Astrocyte (in vitro differentiated cells and primary cell): ENCODE measurements at regions not wholly inside any gene's neighbourhood (a gene's known extent, or its start where the extent isn't known, plus 50 kb on each side); places are given as distances from the start of the nearest gene placed in this dataset.

ENCODE experiments used
- DNase-seq: peaks from one replicate; pipeline ENCODE4 v3.0.0-alpha.2; 2010; ENCODE audit warnings: low read depth
- FAIRE-seq: peaks from 2 replicates; lab custom pipeline; 2011; peaks lifted over from hg19 to GRCh38; lab: Jason Lieb, UNC
- H2AFZ ChIP-seq: 2 replicates; pipeline ENCODE4 v1.6.0; 2012; ENCODE audit warnings: low read depth, low read length, inconsistent platforms
- H3K27ac ChIP-seq: 2 replicates; pipeline ENCODE4 v1.5.1; 2011; ENCODE audit warnings: low read depth, low read length, inconsistent platforms
- H3K27me3 ChIP-seq: 2 replicates; pipeline ENCODE4 v1.6.0; 2011; ENCODE audit warnings: low read length, inconsistent platforms; ENCODE audit not compliant: insufficient read depth
- H3K36me3 ChIP-seq: 2 replicates; pipeline ENCODE4 v1.5.1; 2011; ENCODE audit warnings: low read length, inconsistent platforms; ENCODE audit not compliant: insufficient read depth
- H3K4me1 ChIP-seq: 2 replicates; pipeline ENCODE4 v1.5.1; 2011; ENCODE audit warnings: low read length, inconsistent platforms; ENCODE audit not compliant: insufficient read depth
- H3K4me2 ChIP-seq: 2 replicates; pipeline ENCODE4 v1.6.0; 2012; ENCODE audit warnings: low read length, inconsistent platforms
- H3K4me3 ChIP-seq: 2 replicates; pipeline ENCODE4 v1.5.1; 2011; ENCODE audit warnings: low read depth, mild to moderate bottlenecking, low read length, inconsistent platforms; ENCODE audit not compliant: insufficient read depth
- H3K79me2 ChIP-seq: 2 replicates; pipeline ENCODE4 v1.6.0; 2012; ENCODE audit warnings: mild to moderate bottlenecking, low read length, inconsistent platforms; ENCODE audit not compliant: insufficient read depth
- H3K9ac ChIP-seq: 2 replicates; pipeline ENCODE4 v1.6.0; 2012; ENCODE audit warnings: mild to moderate bottlenecking, low read length, inconsistent platforms
- H3K9me3 ChIP-seq: 2 replicates; pipeline ENCODE4 v1.5.1; 2012; ENCODE audit warnings: low read depth, mild to moderate bottlenecking, low read length, inconsistent platforms; ENCODE audit not compliant: insufficient read depth
- H4K20me1 ChIP-seq: 2 replicates; pipeline ENCODE4 v1.6.0; 2012; ENCODE audit warnings: low read length, inconsistent platforms; ENCODE audit not compliant: insufficient read depth
- H3K27ac Mint-ChIP-seq: one replicate; pipeline ENCODE4 v1.8.0; 2021; ENCODE audit warnings: mild to moderate bottlenecking, mixed read lengths; ENCODE audit not compliant: unreplicated experiment
- H3K27me3 Mint-ChIP-seq: one replicate; pipeline ENCODE4 v1.8.0; 2021; ENCODE audit warnings: low read depth, mixed read lengths; ENCODE audit not compliant: unreplicated experiment
- H3K36me3 Mint-ChIP-seq: one replicate; pipeline ENCODE4 v1.8.0; 2021; ENCODE audit warnings: low read depth, mixed read lengths; ENCODE audit not compliant: unreplicated experiment
- H3K4me1 Mint-ChIP-seq: one replicate; pipeline ENCODE4 v1.8.0; 2021; ENCODE audit warnings: low read depth, mixed read lengths; ENCODE audit not compliant: unreplicated experiment
- H3K4me3 Mint-ChIP-seq: one replicate; pipeline ENCODE4 v1.8.0; 2021; ENCODE audit warnings: mild to moderate bottlenecking, moderate library complexity, mixed read lengths; ENCODE audit not compliant: unreplicated experiment
- H3K9me3 Mint-ChIP-seq: one replicate; pipeline ENCODE4 v1.8.0; 2021; ENCODE audit warnings: mild to moderate bottlenecking, mixed read lengths; ENCODE audit not compliant: unreplicated experiment
- EZH2 ChIP-seq: IDR thresholded peaks from 2 replicates; pipeline ENCODE4 v1.6.1; 2012; ENCODE audit warnings: mild to moderate bottlenecking, low read length, inconsistent platforms; ENCODE audit not compliant: insufficient read depth
- TF ChIP-seq, protein P1 (sequence below): IDR thresholded peaks from 2 replicates; pipeline ENCODE4 v1.5.1; 2011; ENCODE audit warnings: low read depth, mild to moderate bottlenecking, inconsistent platforms, low read length, moderate library complexity; ENCODE audit not compliant: insufficient read depth

DNA sequence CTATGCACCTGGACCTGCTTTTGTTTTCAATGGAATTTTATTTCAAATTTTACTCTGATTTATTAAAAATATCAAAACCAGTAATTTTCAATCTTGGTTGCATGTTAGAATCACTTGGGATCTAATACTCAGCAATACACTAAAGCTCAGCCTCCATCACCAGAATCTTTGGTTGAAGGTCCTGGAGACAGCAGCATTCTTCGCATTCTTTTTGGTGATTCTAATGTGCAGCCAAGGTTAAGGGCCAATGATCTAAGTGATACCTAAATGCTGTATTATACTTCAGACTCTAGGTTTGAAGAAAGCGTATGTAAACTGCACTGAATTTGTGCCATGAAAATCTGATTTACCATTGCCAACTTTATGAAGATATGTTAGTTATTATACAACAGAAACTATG, 493.1 kb downstream of the XIRP2 start:
- Histone ChIP-seq H3K4me1 (no peaks in the 10 kb centered on the region), H3K36me3 (no peaks in the 10 kb centered on the region), H3K27ac (no peak overlapping the region), H3K4me3 (no peak overlapping the region), H3K27me3 (no peaks in the 10 kb centered on the region), H2AFZ (no peak overlapping the region), H3K4me2 (no peak overlapping the region), H3K9me3 (no peaks in the 10 kb centered on the region), H3K79me2 (no peaks in the 10 kb centered on the region), H4K20me1 (no peaks in the 10 kb centered on the region), H3K9ac (no peak overlapping the region)
- Mint-ChIP-seq H3K36me3 (no peaks in the 10 kb centered on the region), H3K4me1 (peaks cover 14% of the 10 kb centered on the region), H3K27me3 (no peaks in the 10 kb centered on the region), H3K27ac (no peak overlapping the region), H3K4me3 (no peak overlapping the region), H3K9me3 (no peaks in the 10 kb centered on the region)
- FAIRE-seq = no peak
- TF ChIP-seq EZH2 = no peak
- TF ChIP-seq, protein P1, sequence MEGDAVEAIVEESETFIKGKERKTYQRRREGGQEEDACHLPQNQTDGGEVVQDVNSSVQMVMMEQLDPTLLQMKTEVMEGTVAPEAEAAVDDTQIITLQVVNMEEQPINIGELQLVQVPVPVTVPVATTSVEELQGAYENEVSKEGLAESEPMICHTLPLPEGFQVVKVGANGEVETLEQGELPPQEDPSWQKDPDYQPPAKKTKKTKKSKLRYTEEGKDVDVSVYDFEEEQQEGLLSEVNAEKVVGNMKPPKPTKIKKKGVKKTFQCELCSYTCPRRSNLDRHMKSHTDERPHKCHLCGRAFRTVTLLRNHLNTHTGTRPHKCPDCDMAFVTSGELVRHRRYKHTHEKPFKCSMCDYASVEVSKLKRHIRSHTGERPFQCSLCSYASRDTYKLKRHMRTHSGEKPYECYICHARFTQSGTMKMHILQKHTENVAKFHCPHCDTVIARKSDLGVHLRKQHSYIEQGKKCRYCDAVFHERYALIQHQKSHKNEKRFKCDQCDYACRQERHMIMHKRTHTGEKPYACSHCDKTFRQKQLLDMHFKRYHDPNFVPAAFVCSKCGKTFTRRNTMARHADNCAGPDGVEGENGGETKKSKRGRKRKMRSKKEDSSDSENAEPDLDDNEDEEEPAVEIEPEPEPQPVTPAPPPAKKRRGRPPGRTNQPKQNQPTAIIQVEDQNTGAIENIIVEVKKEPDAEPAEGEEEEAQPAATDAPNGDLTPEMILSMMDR = no peak
- DNase-seq = no peak

DNA sequence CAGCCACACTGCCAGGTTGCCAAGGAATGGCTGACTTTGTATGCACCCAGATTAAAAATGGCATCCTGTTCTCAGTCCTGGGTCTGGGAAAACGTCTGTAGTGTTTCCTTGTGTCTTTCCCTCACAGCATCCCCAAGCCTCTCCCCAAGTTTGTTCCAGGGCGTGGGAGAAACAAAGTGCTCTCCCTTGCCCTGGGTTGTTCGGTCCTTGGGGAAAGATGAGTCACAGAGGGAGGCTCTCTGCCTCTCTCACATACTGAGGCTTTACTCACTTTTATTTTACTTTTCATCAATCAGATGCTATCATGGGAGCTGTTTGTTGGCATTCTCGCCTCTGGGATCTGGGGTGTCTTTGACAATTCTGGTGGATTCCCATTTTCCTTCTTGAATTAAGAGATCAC, 492.3 kb downstream of the XIRP2 start:
- H3K9ac ChIP-seq = no peak overlapping the region
- H3K27me3 Mint-ChIP-seq = no peaks in the 10 kb centered on the region
- H3K36me3 Mint-ChIP-seq = no peaks in the 10 kb centered on the region

DNA sequence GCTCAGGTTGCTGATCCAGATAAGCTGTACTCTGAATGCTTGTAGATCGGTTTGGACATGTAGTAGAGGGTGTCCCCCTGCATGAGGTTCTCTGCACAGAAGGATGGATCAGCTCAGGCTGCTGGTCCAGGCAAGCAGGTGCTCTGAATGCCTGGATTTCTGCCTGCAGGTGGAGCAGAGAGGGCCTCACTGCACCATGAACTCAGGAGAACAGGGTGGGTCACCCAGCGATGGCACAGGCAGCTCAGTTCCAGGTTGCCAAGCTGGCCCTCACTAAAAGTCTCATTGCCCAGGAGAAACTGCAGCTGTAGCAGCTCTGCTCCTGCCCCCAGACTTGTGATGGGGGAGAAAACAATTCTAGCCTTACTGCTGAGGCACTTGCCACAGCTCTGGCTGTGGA, 491.8 kb downstream of the XIRP2 start:
- Histone ChIP-seq H3K36me3 (no peaks in the 10 kb centered on the region), H3K4me1 (no peaks in the 10 kb centered on the region), H3K9ac (no peak overlapping the region), H3K4me3 (no peak overlapping the region), H3K9me3 (no peaks in the 10 kb centered on the region), H3K27me3 (no peaks in the 10 kb centered on the region), H3K27ac (no peak overlapping the region), H2AFZ (no peak overlapping the region), H3K79me2 (no peaks in the 10 kb centered on the region), H3K4me2 (no peak overlapping the region), H4K20me1 (no peaks in the 10 kb centered on the region)
- TF ChIP-seq EZH2 = no peak
- TF ChIP-seq, protein P1 = no peak
- no peak for FAIRE-seq
- DNase-seq = no peak
- H3K36me3 Mint-ChIP-seq = no peaks in the 10 kb centered on the region
- no peak overlapping the region for H3K27ac Mint-ChIP-seq
- no peaks in the 10 kb centered on the region for H3K9me3 Mint-ChIP-seq
- peaks cover 14% of the 10 kb centered on the region for H3K4me1 Mint-ChIP-seq
- no peaks in the 10 kb centered on the region for H3K27me3 Mint-ChIP-seq
- H3K4me3 Mint-ChIP-seq = no peak overlapping the region

More for the DNA sequence above, 492.3 kb downstream of the XIRP2 start:
- H3K4me3 ChIP-seq = no peak overlapping the region
- H2AFZ ChIP-seq = no peak overlapping the region
- DNase-seq = no peak
- no peaks in the 10 kb centered on the region for H3K9me3 Mint-ChIP-seq
- H3K4me2 ChIP-seq = no peak overlapping the region
- TF ChIP-seq EZH2 = no peak
- TF ChIP-seq, protein P1 = no peak
- no peaks in the 10 kb centered on the region for H3K27me3 ChIP-seq
- peak overlapping the region; percentile 15 for H3K4me3 Mint-ChIP-seq
- no peaks in the 10 kb centered on the region for H3K9me3 ChIP-seq
- no peaks in the 10 kb centered on the region for H3K36me3 ChIP-seq
- no peak overlapping the region for H3K27ac ChIP-seq
- H3K27ac Mint-ChIP-seq = no peak overlapping the region
- H3K79me2 ChIP-seq = no peaks in the 10 kb centered on the region
- no peaks in the 10 kb centered on the region for H4K20me1 ChIP-seq
- H3K4me1 Mint-ChIP-seq = peaks cover 14% of the 10 kb centered on the region
- no peak for FAIRE-seq
- H3K4me1 ChIP-seq = no peaks in the 10 kb centered on the region
